ENCODE measurements at regions not wholly inside any gene's neighbourhood (a gene's known extent, or its start where the extent isn't known, plus 50 kb on each side); places are given as distances from the start of the nearest gene placed in this dataset.
"Not testable (repeated sequence)": the region's sequence is repeated elsewhere in the genome, so short reads cannot be mapped to it uniquely, and the experiment has no call there.

DNA sequence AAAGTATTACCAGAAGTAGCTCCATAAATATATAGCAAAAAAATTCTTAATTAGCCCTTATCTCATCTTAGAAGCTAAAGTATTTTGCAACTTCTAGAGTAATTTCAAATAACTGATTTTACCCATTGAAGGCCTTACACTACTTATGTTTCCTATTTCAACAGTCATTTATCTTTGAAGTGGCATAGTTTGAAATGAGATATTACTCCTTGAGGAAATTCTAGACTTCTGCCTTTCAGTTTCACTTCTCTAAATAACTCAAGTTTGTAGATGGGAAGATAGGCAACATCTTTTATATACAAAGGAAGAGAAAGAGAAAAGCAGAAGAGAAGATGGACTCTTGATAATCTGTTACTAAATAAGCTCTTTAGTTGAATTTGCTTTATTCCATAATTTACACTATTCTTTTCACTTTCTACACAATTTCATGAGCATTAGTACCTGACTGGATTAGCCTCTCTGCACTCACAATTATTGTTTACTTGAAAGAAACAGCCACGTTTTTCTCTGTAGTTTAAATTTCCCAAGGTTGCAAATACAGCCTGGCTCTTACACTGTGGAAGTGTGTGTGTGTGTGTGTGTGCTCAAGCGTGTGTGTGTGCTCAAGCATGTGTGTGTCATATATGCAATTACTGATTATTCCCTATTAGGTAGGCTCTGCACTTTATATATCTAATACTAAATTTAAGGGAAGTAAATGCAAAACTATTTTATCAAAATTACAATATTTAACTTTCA is 60.6 kb upstream of the EMB start:
- peaks cover 30 to 55% (median 43%) of the 10 kb centered on the region in 11 experiments for H3K9me3 ChIP-seq (replicated peaks in 1 of 11)
- peak overlapping the region; percentile 47 to 82 (median 71); a peak in 20 of 22 replicates for H3K4me2 ChIP-seq
- no peaks in the 10 kb centered on the region for H3K27me3 ChIP-seq
- peak in 3 of 11 experiments; percentile 38 to 78 (median 71); a peak in 4 of 22 replicates for TF ChIP-seq Cebpa-rat (IDR thresholded peaks at IDR 0.05)
- peak overlapping the region in 2 of 10 experiments; percentile 21 to 38; a peak in 5 of 20 replicates for H3K4me3 ChIP-seq
- H3K36me3 ChIP-seq: 0 out of 22 replicates have a peak, but pooled peaks cover 0 to 2% (median 0%) of the 10 kb centered on the region in 11 experiments
- H3K4me1 ChIP-seq: peaks cover 0 to 22% (median 13%) of the 10 kb centered on the region in 10 experiments; a peak in 15 of 20 replicates
- H4K20me1 ChIP-seq: no peaks in the 10 kb centered on the region; a peak in 1 of 22 replicates
- peak overlapping the region in 9 of 11 experiments; percentile 50 to 82 (median 77); a peak in 17 of 22 replicates for H3K9ac ChIP-seq
- peak overlapping the region in 10 of 11 experiments; percentile 57 to 97 (median 93); a peak in 19 of 22 replicates for H3K27ac ChIP-seq

DNA sequence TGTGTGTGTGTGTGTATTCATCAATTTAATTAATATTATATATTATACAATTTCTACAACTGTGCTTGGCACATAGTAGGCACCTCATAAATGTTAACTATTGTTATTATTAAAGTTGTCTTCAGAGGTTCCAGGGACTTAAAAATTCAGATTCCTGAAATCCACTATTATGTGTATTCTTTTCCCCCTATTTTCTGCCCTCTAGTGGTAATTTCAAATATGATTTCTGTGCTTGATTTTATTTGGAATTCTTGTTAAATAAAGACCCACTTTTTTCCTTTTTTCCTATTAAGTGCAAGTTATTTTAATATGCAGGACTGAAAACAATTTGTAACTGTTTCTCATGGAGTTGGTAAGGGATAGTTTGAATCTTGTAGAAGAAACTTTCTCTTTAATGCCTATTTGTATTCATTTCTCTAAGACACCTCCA is 72.0 kb upstream of the EMB start:
- H3K27ac ChIP-seq, H3K4me3 ChIP-seq, H3K9ac ChIP-seq, H4K20me1 ChIP-seq, H3K27me3 ChIP-seq, H3K4me2 ChIP-seq, H3K36me3 ChIP-seq: not testable (repeated sequence)
- H3K4me1 ChIP-seq: peaks cover 6 to 21% (median 9%) of the 10 kb centered on the region in 10 experiments; a peak in 18 of 20 replicates
- peaks cover 0 to 10% (median 7%) of the 10 kb centered on the region in 11 experiments; a peak in 14 of 22 replicates for H3K9me3 ChIP-seq (replicated peaks in 1 of 11)

- H3K9me3 ChIP-seq (replicated peaks in 1 of 11): peaks cover 0 to 21% (median 4%) of the 10 kb centered on the region in 11 experiments; a peak in 15 of 22 replicates
- not testable (repeated sequence) for H3K27me3 ChIP-seq, H3K9ac ChIP-seq, H3K27ac ChIP-seq, H3K4me1 ChIP-seq, H4K20me1 ChIP-seq, H3K4me3 ChIP-seq, H3K4me2 ChIP-seq, H3K36me3 ChIP-seq
Measured at GRCh38 chr5:50521060-50521459, 80.0 kb upstream of the EMB start.

- H3K9ac ChIP-seq; H3K4me1 ChIP-seq; H3K4me2 ChIP-seq; H3K4me3 ChIP-seq; H3K27ac ChIP-seq; H4K20me1 ChIP-seq; H3K36me3 ChIP-seq; H3K9me3 ChIP-seq (replicated peaks in 1 of 11); H3K27me3 ChIP-seq: not testable (repeated sequence)
Measured at GRCh38 chr5:50527514-50528060, 86.5 kb upstream of the EMB start.

DNA sequence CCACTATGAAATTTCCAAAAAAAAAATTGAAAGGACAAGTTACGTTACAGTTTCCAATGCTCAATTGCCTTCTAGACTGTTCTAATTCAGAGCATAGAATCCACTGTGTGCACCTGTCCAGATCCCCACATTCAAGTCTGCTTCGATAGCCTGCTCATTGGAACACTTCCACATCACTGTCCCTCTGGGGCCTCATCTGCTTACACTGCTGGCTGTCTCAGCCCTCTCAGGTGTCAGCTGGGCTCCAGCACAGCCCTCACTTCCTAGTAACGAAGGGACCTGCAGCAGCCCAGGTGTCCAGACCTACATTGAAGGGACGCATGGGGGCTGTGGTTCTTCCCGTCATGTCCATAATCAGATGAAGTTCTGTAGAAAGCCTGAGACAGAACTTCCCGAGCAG is 94.3 kb upstream of the EMB start:
- Histone ChIP-seq H3K9me3 (replicated peaks in 1 of 11) (peaks cover 0 to 2% (median 0%) of the 10 kb centered on the region in 11 experiments; a peak in 2 of 22 replicates), H4K20me1 (no peaks in the 10 kb centered on the region), H3K4me2 (no peak overlapping the region), H3K9ac (no peak overlapping the region), H3K36me3 (no peaks in the 10 kb centered on the region), H3K4me1 (peaks cover 0 to 16% (median 0%) of the 10 kb centered on the region in 10 experiments; a peak in 3 of 20 replicates), H3K27ac (no peak overlapping the region), H3K4me3 (no peak overlapping the region), H3K27me3 (no peaks in the 10 kb centered on the region)
- no peak for TF ChIP-seq Cebpa-rat (IDR thresholded peaks at IDR 0.05)

DNA sequence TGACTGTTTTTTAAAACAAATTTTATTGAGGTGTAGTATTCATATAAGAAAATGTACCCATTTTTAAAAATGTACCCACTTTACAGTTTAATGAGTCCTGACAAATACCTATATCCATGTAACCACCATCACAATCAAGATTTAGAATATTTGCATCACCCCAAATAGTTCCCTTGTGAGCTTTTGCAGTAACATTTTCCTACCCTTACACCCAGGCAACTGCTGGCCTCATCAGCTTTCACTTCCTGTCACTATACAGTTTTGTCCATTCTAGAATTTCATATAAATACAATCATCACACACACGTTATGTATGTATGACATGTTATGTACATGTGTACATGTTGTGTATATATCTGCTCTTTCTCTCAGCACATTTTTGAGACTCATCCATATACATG is 96.4 kb upstream of the EMB start:
- Histone ChIP-seq H3K4me1 (peaks cover 0 to 16% (median 0%) of the 10 kb centered on the region in 10 experiments; a peak in 3 of 20 replicates), H3K4me2 (peak overlapping the region in 2 of 11 experiments; percentile 14 to 40; a peak in 1 of 22 replicates), H3K9me3 (replicated peaks in 1 of 11) (peaks cover 7 to 20% (median 12%) of the 10 kb centered on the region in 11 experiments; a peak in 19 of 22 replicates)
- not testable (repeated sequence) for H3K9ac ChIP-seq, H4K20me1 ChIP-seq, H3K27me3 ChIP-seq, H3K4me3 ChIP-seq, H3K36me3 ChIP-seq, H3K27ac ChIP-seq

DNA sequence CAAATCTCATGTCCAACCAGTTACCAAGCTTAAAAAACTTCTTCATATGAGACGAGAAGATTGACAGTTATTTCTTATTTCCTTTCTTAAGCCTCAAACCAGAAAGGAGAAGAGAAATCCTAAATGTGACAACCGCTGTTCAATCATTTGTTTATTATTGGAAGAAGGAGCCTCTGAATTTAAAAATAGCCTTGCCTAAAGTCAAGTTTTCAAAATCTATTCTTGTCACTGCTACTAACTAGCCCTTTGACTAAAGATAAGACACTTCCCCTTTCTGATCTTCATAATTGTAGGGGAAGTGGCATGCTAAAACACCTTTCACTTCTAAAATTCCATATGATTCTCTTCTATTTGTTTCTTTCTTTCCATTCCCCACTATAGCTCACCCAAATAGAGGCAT is 106.2 kb upstream of the EMB start:
- H3K4me2 ChIP-seq: peak overlapping the region in 10 of 11 experiments; percentile 3 to 58 (median 28); a peak in 15 of 22 replicates
- H3K4me3 ChIP-seq: no peak overlapping the region
- no peaks in the 10 kb centered on the region for H4K20me1 ChIP-seq
- peaks cover 6 to 16% (median 13%) of the 10 kb centered on the region in 10 experiments; a peak in 15 of 20 replicates for H3K4me1 ChIP-seq
- no peaks in the 10 kb centered on the region for H3K36me3 ChIP-seq
- TF ChIP-seq Cebpa-rat (IDR thresholded peaks at IDR 0.05): no peak
- no peaks in the 10 kb centered on the region for H3K27me3 ChIP-seq
- peaks cover 4 to 13% (median 10%) of the 10 kb centered on the region in 11 experiments; a peak in 14 of 22 replicates for H3K9me3 ChIP-seq (replicated peaks in 1 of 11)
- no peak overlapping the region for H3K27ac ChIP-seq
- H3K9ac ChIP-seq: no peak overlapping the region

- Histone ChIP-seq H4K20me1 (no peaks in the 10 kb centered on the region), H3K4me3 (no peak overlapping the region), H3K4me1 (peaks cover 6 to 20% (median 16%) of the 10 kb centered on the region in 10 experiments; a peak in 18 of 20 replicates), H3K4me2 (no peak overlapping the region), H3K9ac (no peak overlapping the region), H3K27me3 (no peaks in the 10 kb centered on the region), H3K9me3 (replicated peaks in 1 of 11) (0 out of 22 replicates have a peak, but pooled peaks cover 0 to 4% (median 0%) of the 10 kb centered on the region in 11 experiments), H3K36me3 (no peaks in the 10 kb centered on the region), H3K27ac (no peak overlapping the region)
- no peak for TF ChIP-seq Cebpa-rat (IDR thresholded peaks at IDR 0.05)
Measured at GRCh38 chr5:50550267-50550666, 109.2 kb upstream of the EMB start.

- no peaks in the 10 kb centered on the region for H3K27me3 ChIP-seq
Measured at GRCh38 chr5:50550993-50551392, 109.9 kb upstream of the EMB start.

More at GRCh38 chr5:50550993-50551392, 109.9 kb upstream of the EMB start:
- no peak overlapping the region for H3K9ac ChIP-seq
- H3K4me1 ChIP-seq: peaks cover 6 to 20% (median 16%) of the 10 kb centered on the region in 10 experiments; a peak in 18 of 20 replicates
- TF ChIP-seq Cebpa-rat (IDR thresholded peaks at IDR 0.05): no peak
- H4K20me1 ChIP-seq: no peaks in the 10 kb centered on the region
- no peak overlapping the region for H3K27ac ChIP-seq
- no peak overlapping the region for H3K4me2 ChIP-seq
- no peak overlapping the region for H3K4me3 ChIP-seq
- H3K36me3 ChIP-seq: no peaks in the 10 kb centered on the region
- H3K9me3 ChIP-seq (replicated peaks in 1 of 11): no peaks in the 10 kb centered on the region
